ENCODE measurements at regions not wholly inside any gene's neighbourhood (a gene's known extent, or its start where the extent isn't known, plus 50 kb on each side); places are given as distances from the start of the nearest gene placed in this dataset.

- CTCF ChIA-PET (ENCODE audit: unreplicated experiment), result no interaction called here
- TF ChIP-seq EZH2phosphoT487 (IDR thresholded peaks at IDR 0.05; ENCODE audit: borderline replicate concordance, low read depth, low read length), result no peak
- TF ChIP-seq CTCF (conservative IDR thresholded peaks at IDR 0.05; ENCODE audit: low read length), result no peak
- no peaks in the 10 kb centered on the region for H3K79me2 ChIP-seq (ENCODE audit: insufficient read depth, low read depth, low read length)
- no peaks in the 10 kb centered on the region for H3K36me3 ChIP-seq (ENCODE audit: insufficient read depth, low read length)
- H3K9me2 ChIP-seq (ENCODE audit: insufficient read depth, low read length), result no peaks in the 10 kb centered on the region
- DNase-seq (ENCODE audit: low spot score), result no peak
- intact Hi-C loops (cut with micrococcal nuclease; ENCODE audit: unreplicated experiment), result no loop called here
- no peaks in the 10 kb centered on the region for H3K9me3 ChIP-seq (ENCODE audit: low read length)
- BruUV-seq (replicated peaks), result no TSS peak
- H3K4me3 ChIP-seq (ENCODE audit: low read depth, low read length, poor library complexity, severe bottlenecking), result no peak overlapping the region
- H3K4me2 ChIP-seq (ENCODE audit: low read length), result no peak overlapping the region
- POLR2A ChIA-PET, result no interaction called here
- no peak overlapping the region for H3K27ac ChIP-seq (ENCODE audit: low read depth, low read length, poor library complexity, severe bottlenecking)
- no peaks in the 10 kb centered on the region for H3K4me1 ChIP-seq (ENCODE audit: insufficient read depth, low read length, poor library complexity, severe bottlenecking)
- no peak overlapping the region for H2AFZ ChIP-seq (ENCODE audit: low read length)
- no peaks in the 10 kb centered on the region for H4K20me1 ChIP-seq (ENCODE audit: insufficient read depth, low read length)
Observed at GRCh38 chr7:25656581-25657026, 428.3 kb upstream of the NPVF start.

GRCh38 chr7:25658375-25658774, 430.1 kb upstream of the NPVF start:
- TF ChIP-seq EZH2phosphoT487 (IDR thresholded peaks at IDR 0.05; ENCODE audit: borderline replicate concordance, low read depth, low read length) (no peak), CTCF (conservative IDR thresholded peaks at IDR 0.05; ENCODE audit: low read length) (no peak)
- Histone ChIP-seq H3K9me3 (ENCODE audit: low read length) (no peaks in the 10 kb centered on the region), H4K20me1 (ENCODE audit: insufficient read depth, low read length) (no peaks in the 10 kb centered on the region), H3K27ac (ENCODE audit: low read depth, low read length, poor library complexity, severe bottlenecking) (no peak overlapping the region), H2AFZ (ENCODE audit: low read length) (no peak overlapping the region), H3K4me2 (ENCODE audit: low read length) (no peak overlapping the region), H3K9me2 (ENCODE audit: insufficient read depth, low read length) (no peaks in the 10 kb centered on the region), H3K4me3 (ENCODE audit: low read depth, low read length, poor library complexity, severe bottlenecking) (no peak overlapping the region), H3K4me1 (ENCODE audit: insufficient read depth, low read length, poor library complexity, severe bottlenecking) (no peaks in the 10 kb centered on the region), H3K36me3 (ENCODE audit: insufficient read depth, low read length) (no peaks in the 10 kb centered on the region), H3K79me2 (ENCODE audit: insufficient read depth, low read depth, low read length) (no peaks in the 10 kb centered on the region)
- CTCF ChIA-PET (ENCODE audit: unreplicated experiment), result no interaction called here
- POLR2A ChIA-PET, result no interaction called here
- BruUV-seq (replicated peaks), result no TSS peak
- no peak for DNase-seq (ENCODE audit: low spot score)
- intact Hi-C loops (cut with micrococcal nuclease; ENCODE audit: unreplicated experiment), result no loop called here

- no peak overlapping the region for H3K4me2 ChIP-seq (ENCODE audit: low read length)
- no peaks in the 10 kb centered on the region for H4K20me1 ChIP-seq (ENCODE audit: insufficient read depth, low read length)
- ChIA-PET CTCF (ENCODE audit: unreplicated experiment) (no interaction called here), POLR2A (interaction anchor here (0.8 to 1.2 kb wide), 3 partner anchors 16 to 68 kb away, joined by 3 to 4 read pairs (median 3); no protein-coding TSS in a partner anchor)
- no peaks in the 10 kb centered on the region for H3K36me3 ChIP-seq (ENCODE audit: insufficient read depth, low read length)
- TF ChIP-seq CTCF (conservative IDR thresholded peaks at IDR 0.05; ENCODE audit: low read length) (no peak), EZH2phosphoT487 (IDR thresholded peaks at IDR 0.05; ENCODE audit: borderline replicate concordance, low read depth, low read length) (no peak)
- H3K79me2 ChIP-seq (ENCODE audit: insufficient read depth, low read depth, low read length), result no peaks in the 10 kb centered on the region
- intact Hi-C loops (cut with micrococcal nuclease; ENCODE audit: unreplicated experiment), result no loop called here
- no peak overlapping the region for H2AFZ ChIP-seq (ENCODE audit: low read length)
- H3K9me3 ChIP-seq (ENCODE audit: low read length), result no peaks in the 10 kb centered on the region
- DNase-seq (ENCODE audit: low spot score), result no peak
- H3K9me2 ChIP-seq (ENCODE audit: insufficient read depth, low read length), result no peaks in the 10 kb centered on the region
- H3K4me1 ChIP-seq (ENCODE audit: insufficient read depth, low read length, poor library complexity, severe bottlenecking), result no peaks in the 10 kb centered on the region
- no TSS peak for BruUV-seq (replicated peaks)
- no peak overlapping the region for H3K4me3 ChIP-seq (ENCODE audit: low read depth, low read length, poor library complexity, severe bottlenecking)
- H3K27ac ChIP-seq (ENCODE audit: low read depth, low read length, poor library complexity, severe bottlenecking), result no peak overlapping the region
Observed at GRCh38 chr7:25659841-25660240, 431.6 kb upstream of the NPVF start.

Measured in OCI-LY7 (cell line).